ENCODE measurements at regions not wholly inside any gene's neighbourhood (a gene's known extent, or its start where the extent isn't known, plus 50 kb on each side); places are given as distances from the start of the nearest gene placed in this dataset.

DNA sequence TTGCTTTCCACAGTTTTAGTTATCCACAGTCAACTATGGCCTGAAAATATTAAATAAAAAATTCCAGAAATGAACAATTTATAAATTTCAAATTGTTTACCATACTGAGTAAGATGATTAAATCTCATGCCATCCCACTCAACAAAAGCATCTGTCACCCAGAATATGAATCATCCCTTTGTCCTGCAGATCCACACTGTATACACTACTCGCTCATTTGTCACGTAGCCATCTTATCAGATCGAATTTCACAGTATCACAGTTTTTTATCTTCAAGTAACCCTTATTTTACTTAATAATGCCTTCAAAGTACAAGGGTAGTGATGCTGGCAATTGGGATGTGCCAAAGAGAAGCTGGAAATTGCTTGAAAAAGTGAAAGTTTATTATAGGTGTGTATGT, 291.8 kb upstream of the LRATD1 start:
- H3K18ac ChIP-seq (ENCODE audit: insufficient read length, low read depth, low read length) = no peak overlapping the region
- H2AFZ ChIP-seq (ENCODE audit: low read length) = no peak overlapping the region
- no peaks in the 10 kb centered on the region for H3K4me1 Mint-ChIP-seq

More for the DNA sequence above, 291.8 kb upstream of the LRATD1 start:
- Histone ChIP-seq H3K56ac (ENCODE audit: insufficient read length, low read depth, low read length) (no peak overlapping the region), H3K79me2 (ENCODE audit: insufficient read depth, low read length) (no peaks in the 10 kb centered on the region), H4K5ac (ENCODE audit: insufficient read length, low read depth, low read length) (no peak overlapping the region), H2AK5ac (ENCODE audit: insufficient read length, low read length) (no peak overlapping the region), H2BK15ac (ENCODE audit: low read depth, low read length) (no peak overlapping the region), H3K23me2 (ENCODE audit: insufficient read length, low read depth, low read length, poor library complexity, severe bottlenecking) (no peaks in the 10 kb centered on the region), H3K27me3 (ENCODE audit: insufficient read depth, low read length) (no peaks in the 10 kb centered on the region), H2BK120ac (ENCODE audit: low read depth, low read length, poor library complexity, severe bottlenecking) (no peak overlapping the region), H3K27ac (ENCODE audit: insufficient read length, low read depth, low read length) (no peak overlapping the region), H3K4ac (ENCODE audit: low read depth, low read length) (no peak overlapping the region), H4K91ac (ENCODE audit: insufficient read length, low read depth, low read length) (no peak overlapping the region), H3K4me1 (ENCODE audit: insufficient read depth, low read length) (no peaks in the 10 kb centered on the region), H2BK5ac (ENCODE audit: insufficient read length, low read length) (no peak overlapping the region), H3K9ac (ENCODE audit: extremely low read depth, insufficient read length, low read length) (no peak overlapping the region), H3K79me1 (ENCODE audit: insufficient read depth, low read depth, low read length, poor library complexity, severe bottlenecking) (no peaks in the 10 kb centered on the region), H3K4me2 (ENCODE audit: insufficient read depth, insufficient read length, low read length) (no peak overlapping the region), H3K9me3 (ENCODE audit: control insufficient read depth, low read depth, low read length) (no peaks in the 10 kb centered on the region), H2BK12ac (ENCODE audit: insufficient read length, low read depth, low read length) (no peak overlapping the region), H3K14ac (ENCODE audit: insufficient read depth, low read length) (no peak overlapping the region), H3T11ph (ENCODE audit: low read length) (no peak overlapping the region), H4K8ac (replicated peaks; ENCODE audit: insufficient read length, low read depth, low read length) (no peak overlapping the region), H2BK20ac (ENCODE audit: low read depth, low read length, poor library complexity, severe bottlenecking) (no peak overlapping the region), H3K23ac (ENCODE audit: insufficient read length, low read depth, low read length) (no peak overlapping the region), H4K20me1 (ENCODE audit: control insufficient read depth, insufficient read depth, insufficient read length) (no peaks in the 10 kb centered on the region)
- H3K27ac Mint-ChIP-seq = no peak overlapping the region
- no peak for DNase-seq
- TF ChIP-seq CTCF (conservative IDR thresholded peaks at IDR 0.05) = no peak
- WGBS (ENCODE audit: extremely low coverage, insufficient read length, low lambda C conversion rate) = no CpG with 5 or more reads among the region's 3 CpGs
- no peak overlapping the region for H3K4me3 Mint-ChIP-seq
- no peaks in the 10 kb centered on the region for H3K36me3 Mint-ChIP-seq (ENCODE audit: insufficient read depth in 1 of 3, low read depth in 3 of 3)
- no peaks in the 10 kb centered on the region for H3K27me3 Mint-ChIP-seq (ENCODE audit: low read depth)
- H3K9me3 Mint-ChIP-seq = peaks cover 3 to 7% of the 10 kb centered on the region in 2 experiments; a peak in 2 of 5 replicates
